Uterus (tissue), 3 donors: ENCODE measurements at regions not wholly inside any gene's neighbourhood (a gene's known extent, or its start where the extent isn't known, plus 50 kb on each side); places are given as distances from the start of the nearest gene placed in this dataset.

Experiments used
- DNase-seq, 2 donors: peaks; one replicate each; pipeline ENCODE4 v3.0.0-alpha.2; 2019 to 2020
- H3K27ac ChIP-seq, 2 donors: fragments of 200-600 bp; sonication (generic); 1 replicate in 1 of 2; 2 replicates in 1 of 2; pipeline ENCODE4 v1.5.1; 2016 to 2018
- H3K27me3 ChIP-seq, 2 donors: fragments of 200-600 bp; sonication (generic); one replicate each; pipeline ENCODE4 v1.5.1; 2018 to 2019; ENCODE audit warnings: control low read depth in 1 of 2
- H3K36me3 ChIP-seq, 2 donors: fragments of 200-600 bp; sonication (generic); one replicate each; pipeline ENCODE4 v1.5.1; 2019; ENCODE audit warnings: control low read depth in 1 of 2
- H3K4me1 ChIP-seq, 2 donors: fragments of 200-600 bp; sonication (generic); one replicate each; pipeline ENCODE4 v1.5.1; 2018 to 2019; ENCODE audit warnings: control low read depth in 1 of 2
- H3K4me3 ChIP-seq, 2 donors: fragments of 200-600 bp; sonication (generic); 1 replicate in 1 of 2; 2 replicates in 1 of 2; pipeline ENCODE4 v1.5.1; 2018 to 2019; ENCODE audit warnings: mild to moderate bottlenecking in 1 of 2
- H3K9me3 ChIP-seq, 2 donors: fragments of 200-600 bp; sonication (generic); one replicate each; pipeline ENCODE4 v1.5.1; 2019; ENCODE audit warnings: control low read depth in 1 of 2
- CTCF ChIP-seq, 4 experiments: fragments of 200-600 bp in 2 of 4; fragments of 450-650 bp in 2 of 4; sonication (generic) in 2 of 4; IDR thresholded peaks; one replicate each; pipeline ENCODE4 v1.5.1; 2016 to 2019; ENCODE audit warnings: antibody characterized with exemption in 4 of 4, mild to moderate bottlenecking in 2 of 4, moderate library complexity in 1 of 4
- POLR2A ChIP-seq, 2 donors: fragments of 450-650 bp; IDR thresholded peaks; one replicate each; pipeline ENCODE4 v1.6.1; 2016; ENCODE audit warnings: antibody characterized with exemption in 2 of 2, mild to moderate bottlenecking in 1 of 2, moderate library complexity in 1 of 2
- intact Hi-C: fragments of 100-400 bp; cut with DNase I; formaldehyde crosslinking; loops from one replicate; pipeline ENCODE4 v1.15.1; 2023; ENCODE audit warnings: low total_unique reads
- donor health status: DM: yes; HTN: yes; CAD: no.

DNA sequence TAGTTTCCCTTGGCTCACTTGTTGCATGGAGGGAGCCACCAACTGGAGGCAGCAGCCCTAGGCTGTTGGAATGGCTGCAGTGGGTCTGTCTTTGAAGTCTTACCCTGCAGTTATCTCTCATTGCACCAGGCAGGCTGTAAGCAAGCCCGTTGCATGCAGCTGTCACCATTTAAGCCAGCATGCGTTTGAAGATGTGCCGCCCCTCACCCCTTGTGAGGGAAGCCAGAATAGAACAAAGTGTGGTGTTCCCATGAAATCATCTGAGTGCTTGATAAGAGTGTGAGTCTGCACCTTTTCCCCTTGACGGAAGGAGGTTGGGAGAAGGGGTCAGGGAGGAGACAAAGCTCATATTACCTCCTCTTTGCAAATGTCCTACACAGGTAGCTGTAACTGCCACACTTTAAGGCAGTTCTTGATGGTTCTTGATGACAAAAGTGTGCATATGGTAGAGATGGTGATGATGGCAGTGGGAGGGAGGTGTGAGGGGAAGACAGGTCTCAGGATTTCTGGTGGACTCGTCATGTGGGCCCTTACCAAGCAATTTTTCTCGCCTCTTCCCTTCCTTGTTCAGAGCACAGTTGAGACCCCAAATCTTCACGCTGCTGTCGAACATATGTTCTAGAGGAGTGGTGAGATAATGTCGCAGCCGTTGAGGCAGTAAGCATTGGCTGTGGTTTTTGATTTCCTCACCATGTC is 191.4 kb upstream of the LEF1 start:
- Histone ChIP-seq H3K36me3 (no peaks in the 10 kb centered on the region), H3K27me3 (no peaks in the 10 kb centered on the region), H3K27ac (no peak overlapping the region), H3K4me3 (no peak overlapping the region), H3K9me3 (no peaks in the 10 kb centered on the region), H3K4me1 (no peaks in the 10 kb centered on the region)
- intact Hi-C loops = no loop called here
- TF ChIP-seq CTCF (IDR thresholded peaks at IDR 0.05) (no peak), POLR2A (IDR thresholded peaks at IDR 0.05) (no peak)
- no peak for DNase-seq

DNA sequence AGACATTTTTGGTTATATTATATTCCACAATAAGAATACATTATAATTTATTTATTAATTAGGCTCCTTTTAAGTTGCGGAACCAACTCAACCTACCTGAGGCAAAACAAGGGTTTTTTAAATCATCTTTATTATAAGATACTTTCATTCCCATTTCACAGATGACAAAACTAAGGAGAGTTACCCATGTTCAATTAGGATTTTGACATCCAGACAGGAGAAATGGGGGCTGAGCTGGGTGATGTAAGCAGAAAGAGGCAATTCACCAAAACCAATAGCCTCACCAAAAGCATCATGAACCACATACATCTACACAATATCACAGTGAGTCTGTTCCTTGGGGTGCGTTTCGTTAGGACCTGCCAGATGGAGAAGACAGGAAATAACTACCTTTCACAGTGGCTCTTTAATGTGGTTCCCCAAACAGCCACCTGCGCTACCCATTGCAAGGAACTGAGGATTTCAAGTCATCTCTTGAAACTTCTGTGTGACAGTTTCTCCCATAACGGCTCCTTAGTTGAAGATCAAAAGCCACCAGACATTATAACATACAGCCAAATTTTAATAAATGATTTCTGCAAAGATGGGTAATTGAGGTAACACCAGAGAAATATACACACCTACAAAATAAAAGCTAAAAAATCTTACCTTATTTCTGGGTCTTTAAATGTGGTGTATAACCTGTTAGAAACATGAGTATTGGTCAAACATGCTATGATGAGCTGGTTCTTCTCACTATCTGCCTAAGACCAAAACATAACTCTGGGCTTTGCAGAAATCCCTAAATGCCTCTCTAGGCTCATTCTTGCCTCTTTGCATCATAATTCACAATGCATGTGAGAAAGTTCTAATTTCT is 190.6 kb upstream of the LEF1 start:
- no peaks in the 10 kb centered on the region for H3K9me3 ChIP-seq
- no peaks in the 10 kb centered on the region for H3K36me3 ChIP-seq
- H3K27me3 ChIP-seq = no peaks in the 10 kb centered on the region
- no peak for TF ChIP-seq POLR2A (IDR thresholded peaks at IDR 0.05)
- no peak overlapping the region for H3K4me3 ChIP-seq
- intact Hi-C loops = no loop called here
- no peaks in the 10 kb centered on the region for H3K4me1 ChIP-seq
- no peak overlapping the region for H3K27ac ChIP-seq
- DNase-seq = no peak

GRCh38 chr4:108355902-108356535 is 187.3 kb upstream of the LEF1 start:
- intact Hi-C loops = no loop called here
- no peak for DNase-seq
- Histone ChIP-seq H3K36me3 (no peaks in the 10 kb centered on the region), H3K9me3 (no peaks in the 10 kb centered on the region), H3K4me3 (no peak overlapping the region), H3K27me3 (no peaks in the 10 kb centered on the region), H3K4me1 (no peaks in the 10 kb centered on the region), H3K27ac (no peak overlapping the region)
- no peak for TF ChIP-seq CTCF (IDR thresholded peaks at IDR 0.05)

DNA sequence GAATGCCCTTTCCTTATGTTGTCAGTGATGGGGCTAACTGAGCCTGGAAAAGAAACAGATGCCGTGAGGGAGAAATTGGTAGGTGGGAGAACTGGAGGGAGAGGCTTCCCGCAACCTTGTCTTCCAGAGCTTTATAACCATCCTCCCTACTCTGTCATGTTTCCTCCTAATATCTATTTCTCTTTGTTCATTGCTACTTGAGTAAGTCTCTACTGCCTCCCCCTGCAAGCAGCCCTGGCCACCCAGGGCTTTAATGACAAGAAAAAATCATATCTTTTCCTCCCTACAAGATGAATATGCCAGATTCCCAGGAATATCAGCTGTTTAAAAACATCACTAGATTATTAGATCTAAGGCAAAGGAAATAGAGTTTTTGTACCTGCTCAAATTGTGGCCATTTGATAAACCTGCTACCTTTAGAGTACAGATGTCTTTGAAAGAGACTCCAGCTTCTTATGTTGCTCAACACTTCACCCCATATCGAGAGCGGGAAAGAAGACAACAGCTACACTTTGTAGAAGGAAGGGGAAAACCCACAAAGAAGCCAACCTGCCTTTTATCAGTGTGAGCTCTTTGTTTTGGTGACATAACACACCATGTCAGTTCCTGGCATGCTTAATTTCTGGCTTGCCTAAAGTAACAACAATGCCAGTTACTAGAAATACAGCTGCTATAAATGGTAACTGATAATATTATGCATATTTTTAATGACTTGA is 186.6 kb upstream of the LEF1 start:
- Histone ChIP-seq H3K4me3 (no peak overlapping the region), H3K9me3 (no peaks in the 10 kb centered on the region), H3K27me3 (no peaks in the 10 kb centered on the region), H3K4me1 (no peaks in the 10 kb centered on the region), H3K27ac (no peak overlapping the region), H3K36me3 (no peaks in the 10 kb centered on the region)
- intact Hi-C loops = no loop called here
- no peak for DNase-seq
- TF ChIP-seq POLR2A (IDR thresholded peaks at IDR 0.05) = no peak
- TF ChIP-seq CTCF (IDR thresholded peaks at IDR 0.05) = no peak

GRCh38 chr4:108352664-108353308 is 184.1 kb upstream of the LEF1 start:
- intact Hi-C loops = no loop called here
- H3K4me1 ChIP-seq = no peaks in the 10 kb centered on the region
- H3K27me3 ChIP-seq = no peaks in the 10 kb centered on the region
- H3K36me3 ChIP-seq = no peaks in the 10 kb centered on the region
- no peak overlapping the region for H3K27ac ChIP-seq
- no peak overlapping the region for H3K4me3 ChIP-seq
- TF ChIP-seq POLR2A (IDR thresholded peaks at IDR 0.05) (no peak), CTCF (IDR thresholded peaks at IDR 0.05) (no peak)
- no peaks in the 10 kb centered on the region for H3K9me3 ChIP-seq
- no peak for DNase-seq
